ENCODE measurements at regions not wholly inside any gene's neighbourhood (a gene's known extent, or its start where the extent isn't known, plus 50 kb on each side); places are given as distances from the start of the nearest gene placed in this dataset.

- Histone ChIP-seq H3K4me3 (ENCODE audit: severe bottlenecking) (no peak overlapping the region), H3K27me3 (ENCODE audit: insufficient read depth, poor library complexity, severe bottlenecking) (no peaks in the 10 kb centered on the region), H3K4me1 (ENCODE audit: insufficient read depth, poor library complexity, severe bottlenecking) (no peaks in the 10 kb centered on the region), H3K27ac (ENCODE audit: poor library complexity, severe bottlenecking) (no peak overlapping the region), H3K36me3 (ENCODE audit: low read depth) (no peaks in the 10 kb centered on the region), H3K9me3 (ENCODE audit: severe bottlenecking) (no peaks in the 10 kb centered on the region)
- ATAC-seq (ENCODE audit: low read depth) = no peak
- DNase-seq (ENCODE audit: low spot score) = no peak
- TF ChIP-seq CTCF (IDR thresholded peaks at IDR 0.05; ENCODE audit: poor library complexity, severe bottlenecking) = no peak
Observed at GRCh38 chr22:35138521-35138920, 72.6 kb downstream of the ISX start.

- no peak for TF ChIP-seq CTCF (IDR thresholded peaks at IDR 0.05; ENCODE audit: poor library complexity, severe bottlenecking)
- Histone ChIP-seq H3K4me1 (ENCODE audit: insufficient read depth, poor library complexity, severe bottlenecking) (no peaks in the 10 kb centered on the region), H3K4me3 (ENCODE audit: severe bottlenecking) (no peak overlapping the region), H3K27ac (ENCODE audit: poor library complexity, severe bottlenecking) (no peak overlapping the region), H3K36me3 (ENCODE audit: low read depth) (no peaks in the 10 kb centered on the region), H3K27me3 (ENCODE audit: insufficient read depth, poor library complexity, severe bottlenecking) (no peaks in the 10 kb centered on the region), H3K9me3 (ENCODE audit: severe bottlenecking) (no peaks in the 10 kb centered on the region)
- DNase-seq (ENCODE audit: low spot score) (no peak), ATAC-seq (ENCODE audit: low read depth) (no peak)
Observed at GRCh38 chr22:35140879-35141745, 75.2 kb downstream of the ISX start.

DNA sequence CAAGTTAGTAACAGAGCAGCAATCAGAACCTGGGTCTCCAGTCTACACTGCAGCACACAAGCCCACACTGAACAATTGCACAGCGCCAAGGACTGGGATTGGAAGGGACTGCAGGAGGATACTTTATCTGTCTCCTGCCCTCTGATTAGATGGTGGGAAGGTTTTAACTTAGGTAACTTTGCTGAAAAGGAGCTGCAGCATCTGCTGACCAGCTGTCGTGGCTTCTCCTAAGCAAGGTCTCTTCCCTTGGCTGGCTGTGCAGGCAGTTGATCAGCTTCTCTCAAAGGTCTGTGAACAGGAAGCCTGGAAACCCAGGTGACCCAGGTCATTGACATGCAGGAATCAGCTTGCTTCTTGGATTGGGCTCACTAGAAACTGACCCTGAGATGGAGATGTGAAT, 82.4 kb downstream of the ISX start:
- Histone ChIP-seq H3K9me3 (ENCODE audit: severe bottlenecking) (no peaks in the 10 kb centered on the region), H3K36me3 (ENCODE audit: low read depth) (no peaks in the 10 kb centered on the region), H3K27ac (ENCODE audit: poor library complexity, severe bottlenecking) (no peak overlapping the region), H3K4me1 (ENCODE audit: insufficient read depth, poor library complexity, severe bottlenecking) (no peaks in the 10 kb centered on the region), H3K4me3 (ENCODE audit: severe bottlenecking) (no peak overlapping the region), H3K27me3 (ENCODE audit: insufficient read depth, poor library complexity, severe bottlenecking) (no peaks in the 10 kb centered on the region)
- DNase-seq (ENCODE audit: low spot score) (no peak), ATAC-seq (ENCODE audit: low read depth) (no peak)
- TF ChIP-seq CTCF (IDR thresholded peaks at IDR 0.05; ENCODE audit: poor library complexity, severe bottlenecking) = no peak

DNA sequence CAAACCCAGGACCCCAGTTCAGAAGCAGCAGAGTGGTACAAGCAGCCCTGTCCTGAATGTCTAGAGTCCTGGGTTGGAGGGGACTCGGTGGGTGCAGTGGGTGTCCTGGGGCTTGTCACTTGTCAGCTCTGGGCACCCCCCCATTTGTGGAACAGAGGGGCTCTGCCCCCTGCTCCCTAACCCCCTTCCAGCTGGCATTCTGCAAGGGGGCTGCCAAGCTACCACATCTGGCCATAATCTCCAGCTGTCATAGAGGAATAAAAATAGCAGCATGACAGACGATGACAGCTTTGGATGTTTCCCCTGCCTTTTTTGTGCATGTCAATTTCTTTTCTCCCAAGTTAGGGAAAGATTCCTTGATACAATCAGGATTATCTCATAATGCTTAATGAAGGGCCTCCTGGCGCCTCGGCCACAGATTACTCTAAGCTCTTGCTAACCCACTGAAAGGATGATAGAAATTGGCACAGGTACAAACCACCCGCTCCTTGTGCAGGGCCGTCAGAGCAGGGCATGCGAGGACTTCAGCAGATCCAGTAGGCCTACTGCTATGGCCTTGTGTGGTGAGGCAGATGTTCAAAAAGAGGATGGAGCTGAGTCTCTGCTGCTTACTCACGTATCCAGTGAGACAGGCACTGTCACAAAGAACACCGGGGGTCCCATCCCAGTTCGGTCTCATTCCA, 83.0 kb downstream of the ISX start:
- no peaks in the 10 kb centered on the region for H3K27me3 ChIP-seq (ENCODE audit: insufficient read depth, poor library complexity, severe bottlenecking)
- TF ChIP-seq CTCF (IDR thresholded peaks at IDR 0.05; ENCODE audit: poor library complexity, severe bottlenecking) = no peak
- no peak overlapping the region for H3K4me3 ChIP-seq (ENCODE audit: severe bottlenecking)
- H3K27ac ChIP-seq (ENCODE audit: poor library complexity, severe bottlenecking) = no peak overlapping the region
- H3K9me3 ChIP-seq (ENCODE audit: severe bottlenecking) = no peaks in the 10 kb centered on the region
- no peaks in the 10 kb centered on the region for H3K36me3 ChIP-seq (ENCODE audit: low read depth)
- H3K4me1 ChIP-seq (ENCODE audit: insufficient read depth, poor library complexity, severe bottlenecking) = no peaks in the 10 kb centered on the region
- ATAC-seq (ENCODE audit: low read depth) = no peak
- DNase-seq (ENCODE audit: low spot score) = no peak
